ENCODE measurements at regions not wholly inside any gene's neighbourhood (a gene's known extent, or its start where the extent isn't known, plus 50 kb on each side); places are given as distances from the start of the nearest gene placed in this dataset.

GRCh38 chr1:82810601-82811000, 1009.9 kb downstream of the ADGRL2 start:
- TF ChIP-seq GATA3 (IDR thresholded peaks at IDR 0.05; ENCODE audit: low read depth, low read length) (no peak), GATA2 (IDR thresholded peaks at IDR 0.05; ENCODE audit: low read depth, low read length) (no peak)
